GM10266 (cell line): ENCODE measurements at regions not wholly inside any gene's neighbourhood (a gene's known extent, or its start where the extent isn't known, plus 50 kb on each side); places are given as distances from the start of the nearest gene placed in this dataset.

Experiments
- DNase-seq: peaks from one replicate; pipeline ENCODE4 v3.0.0; 2012; ENCODE audit errors: extremely low spot score
- TF ChIP-seq, protein P1 (sequence below): IDR thresholded peaks from 2 replicates; pipeline ENCODE4 v1.5.1; 2012; ENCODE audit warnings: mild to moderate bottlenecking, low read depth; ENCODE audit not compliant: control insufficient read depth, insufficient read depth; ENCODE audit errors: missing control alignments

DNA sequence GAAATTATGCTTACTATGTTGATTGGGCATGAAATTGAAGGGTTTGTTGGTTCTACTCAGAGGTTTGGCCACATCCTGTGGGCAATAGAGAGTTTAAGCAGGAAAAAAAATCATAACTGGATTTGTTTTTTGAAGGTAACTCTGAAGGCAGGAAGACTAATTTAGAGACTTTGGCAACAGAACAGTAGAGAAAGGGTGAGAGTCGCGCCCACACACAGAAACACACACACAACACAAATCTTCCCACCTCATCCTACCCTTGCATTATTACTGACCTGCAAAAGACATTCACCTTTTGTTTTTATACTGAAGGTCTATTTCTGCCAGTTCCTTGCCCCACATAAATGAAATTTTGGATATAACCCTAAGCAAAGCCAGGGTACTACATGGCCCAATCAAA lies 270.6 kb downstream of the TBL1XR1 start:
- DNase-seq: no peak

DNA sequence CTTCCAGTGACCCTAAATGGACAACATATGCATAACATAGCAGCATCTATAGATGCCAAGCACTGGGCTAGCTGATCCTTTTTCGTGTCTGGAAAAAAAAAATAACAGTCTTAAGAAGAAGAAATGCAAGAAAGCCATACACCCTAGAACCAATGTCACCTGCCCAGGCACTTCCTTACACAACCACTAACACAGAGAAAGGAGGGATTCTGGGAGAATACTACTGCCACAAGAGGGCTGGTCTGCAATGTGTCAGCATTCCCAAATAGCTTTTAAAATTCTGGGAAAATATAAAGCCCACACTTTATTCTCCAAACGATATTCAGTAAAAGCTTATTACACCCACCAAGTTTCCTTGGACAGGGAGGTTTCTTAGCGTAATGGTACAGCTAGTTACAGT lies 271.2 kb downstream of the TBL1XR1 start:
- TF ChIP-seq, protein P1, sequence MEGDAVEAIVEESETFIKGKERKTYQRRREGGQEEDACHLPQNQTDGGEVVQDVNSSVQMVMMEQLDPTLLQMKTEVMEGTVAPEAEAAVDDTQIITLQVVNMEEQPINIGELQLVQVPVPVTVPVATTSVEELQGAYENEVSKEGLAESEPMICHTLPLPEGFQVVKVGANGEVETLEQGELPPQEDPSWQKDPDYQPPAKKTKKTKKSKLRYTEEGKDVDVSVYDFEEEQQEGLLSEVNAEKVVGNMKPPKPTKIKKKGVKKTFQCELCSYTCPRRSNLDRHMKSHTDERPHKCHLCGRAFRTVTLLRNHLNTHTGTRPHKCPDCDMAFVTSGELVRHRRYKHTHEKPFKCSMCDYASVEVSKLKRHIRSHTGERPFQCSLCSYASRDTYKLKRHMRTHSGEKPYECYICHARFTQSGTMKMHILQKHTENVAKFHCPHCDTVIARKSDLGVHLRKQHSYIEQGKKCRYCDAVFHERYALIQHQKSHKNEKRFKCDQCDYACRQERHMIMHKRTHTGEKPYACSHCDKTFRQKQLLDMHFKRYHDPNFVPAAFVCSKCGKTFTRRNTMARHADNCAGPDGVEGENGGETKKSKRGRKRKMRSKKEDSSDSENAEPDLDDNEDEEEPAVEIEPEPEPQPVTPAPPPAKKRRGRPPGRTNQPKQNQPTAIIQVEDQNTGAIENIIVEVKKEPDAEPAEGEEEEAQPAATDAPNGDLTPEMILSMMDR: no peak
- DNase-seq: no peak

More for the DNA sequence above, 270.6 kb downstream of the TBL1XR1 start:
- TF ChIP-seq, protein P1: no peak

DNA sequence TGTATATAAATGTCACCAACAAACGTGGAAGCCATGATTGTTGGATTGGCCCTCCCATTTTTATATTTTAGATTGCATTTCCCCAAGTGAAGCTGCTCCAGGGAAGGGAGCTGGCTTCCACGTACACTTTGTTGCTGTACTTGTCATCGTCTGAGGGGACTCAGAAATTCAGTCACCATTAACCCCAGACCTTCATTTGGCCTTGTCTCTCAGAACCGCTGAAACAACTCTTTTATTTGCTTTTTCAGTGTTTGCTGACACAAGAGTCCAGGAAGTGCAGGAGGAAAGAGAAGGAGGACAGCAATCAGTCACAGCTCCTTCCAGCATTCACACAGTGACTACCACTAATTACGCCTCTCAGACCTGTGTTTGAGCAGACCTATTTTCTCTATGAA lies 276.5 kb downstream of the TBL1XR1 start:
- TF ChIP-seq, protein P1: no peak
- DNase-seq: no peak

DNA sequence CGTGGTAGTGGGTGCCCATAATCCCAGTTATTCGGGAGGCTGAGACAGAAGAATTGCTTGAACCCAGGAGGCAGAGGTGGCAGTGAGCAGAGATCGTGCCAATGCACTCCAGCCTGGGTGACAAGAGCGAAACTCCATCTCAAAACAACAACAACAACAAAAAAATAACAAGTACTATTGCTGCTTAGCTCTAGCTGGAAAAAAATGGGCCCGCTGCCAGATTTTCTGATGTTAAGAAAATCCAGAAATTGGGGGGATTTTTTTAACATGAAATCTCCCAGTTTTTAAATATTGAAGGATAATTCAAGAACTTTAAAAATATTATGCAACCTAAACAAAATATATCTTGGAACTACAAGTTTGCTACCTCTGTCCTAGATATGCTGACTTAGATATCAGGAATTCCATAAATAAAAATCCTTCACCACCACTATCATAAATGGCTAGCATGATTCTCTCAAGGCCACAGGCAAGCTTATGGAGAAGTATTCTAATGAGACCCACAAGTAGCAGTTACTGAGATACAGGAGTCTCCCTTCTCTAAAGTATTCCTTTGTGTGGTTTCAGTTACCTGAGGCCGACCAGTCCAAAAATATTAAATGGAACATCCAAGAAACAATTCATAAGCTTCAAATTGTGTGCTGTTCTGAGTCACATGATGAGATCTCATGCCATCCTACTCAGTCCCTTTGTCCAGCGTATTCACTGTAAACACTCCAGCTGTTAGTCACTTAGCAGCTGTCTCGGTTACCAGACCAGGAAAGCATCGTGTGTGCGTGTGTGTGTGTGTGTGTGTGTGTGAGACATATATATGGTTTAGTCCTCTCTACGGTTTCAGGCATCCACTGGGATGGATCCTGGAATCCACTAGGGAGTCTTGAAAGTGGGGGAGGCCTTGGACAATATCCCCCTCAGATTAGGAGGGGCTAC lies 277.2 kb downstream of the TBL1XR1 start:
- TF ChIP-seq, protein P1: no peak
- DNase-seq: no peak

DNA sequence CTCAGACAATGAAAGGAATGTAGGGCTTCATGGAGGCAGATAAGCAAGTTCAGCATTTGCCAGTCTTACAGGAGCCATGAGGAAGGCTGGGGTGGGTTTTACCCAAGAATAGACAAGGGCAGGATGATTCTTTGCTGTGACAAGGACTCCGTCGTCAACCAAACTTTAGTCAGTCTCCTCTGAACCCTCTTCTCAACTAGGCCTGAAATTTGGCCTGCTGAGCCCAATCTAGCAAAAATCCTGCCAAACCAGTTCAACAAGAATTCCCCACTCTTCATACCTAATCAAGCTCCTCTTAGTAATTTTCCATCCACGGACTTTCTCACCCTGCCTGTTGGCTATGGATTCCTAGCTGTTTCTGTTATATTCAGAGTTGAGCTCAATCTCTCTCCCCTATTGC lies 280.5 kb downstream of the TBL1XR1 start:
- DNase-seq: no peak
- TF ChIP-seq, protein P1: no peak

DNA sequence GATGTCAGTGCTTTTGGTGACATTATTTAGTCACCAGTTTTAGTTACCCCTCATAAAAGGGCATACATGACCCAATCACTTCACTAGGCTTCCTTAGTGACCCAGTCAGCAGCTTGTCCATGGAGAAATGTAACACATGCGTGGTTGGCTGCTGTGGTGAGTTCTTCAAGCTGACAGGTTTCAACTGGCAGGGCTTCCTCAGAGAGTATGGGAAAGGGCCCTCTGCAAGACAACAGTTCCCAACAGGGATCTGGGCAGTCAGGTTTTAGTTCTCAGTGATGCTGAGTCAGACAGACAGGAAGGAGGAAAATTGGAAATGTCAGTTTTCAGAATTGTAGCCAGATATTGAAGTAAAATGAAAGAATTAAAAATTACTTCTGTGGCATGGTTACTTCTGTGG lies 282.5 kb downstream of the TBL1XR1 start:
- TF ChIP-seq, protein P1: no peak
- DNase-seq: no peak

DNA sequence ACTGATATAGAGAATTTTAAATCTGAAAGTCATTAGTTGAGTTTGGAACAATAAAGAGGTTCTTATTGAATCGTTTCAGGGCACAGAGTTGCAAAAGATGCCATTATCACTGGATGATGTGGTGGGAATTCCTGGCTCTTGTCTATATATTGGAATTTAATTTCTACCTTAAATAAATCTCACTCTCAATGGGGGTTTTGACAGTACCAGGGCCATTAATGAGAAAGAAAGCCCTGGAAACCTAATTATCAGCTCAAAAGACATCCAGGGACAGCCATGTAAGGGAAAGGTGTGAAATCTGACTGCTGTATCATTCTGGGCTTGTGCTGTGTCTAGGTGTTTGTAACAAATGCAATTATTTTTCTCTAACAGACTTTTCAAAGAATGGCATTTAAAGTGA lies 285.7 kb downstream of the TBL1XR1 start:
- no peak for DNase-seq
- TF ChIP-seq, protein P1: no peak
